ENCODE measurements at regions not wholly inside any gene's neighbourhood (a gene's known extent, or its start where the extent isn't known, plus 50 kb on each side); places are given as distances from the start of the nearest gene placed in this dataset.
"Not testable (repeated sequence)": the region's sequence is repeated elsewhere in the genome, so short reads cannot be mapped to it uniquely, and the experiment has no call there.

DNA sequence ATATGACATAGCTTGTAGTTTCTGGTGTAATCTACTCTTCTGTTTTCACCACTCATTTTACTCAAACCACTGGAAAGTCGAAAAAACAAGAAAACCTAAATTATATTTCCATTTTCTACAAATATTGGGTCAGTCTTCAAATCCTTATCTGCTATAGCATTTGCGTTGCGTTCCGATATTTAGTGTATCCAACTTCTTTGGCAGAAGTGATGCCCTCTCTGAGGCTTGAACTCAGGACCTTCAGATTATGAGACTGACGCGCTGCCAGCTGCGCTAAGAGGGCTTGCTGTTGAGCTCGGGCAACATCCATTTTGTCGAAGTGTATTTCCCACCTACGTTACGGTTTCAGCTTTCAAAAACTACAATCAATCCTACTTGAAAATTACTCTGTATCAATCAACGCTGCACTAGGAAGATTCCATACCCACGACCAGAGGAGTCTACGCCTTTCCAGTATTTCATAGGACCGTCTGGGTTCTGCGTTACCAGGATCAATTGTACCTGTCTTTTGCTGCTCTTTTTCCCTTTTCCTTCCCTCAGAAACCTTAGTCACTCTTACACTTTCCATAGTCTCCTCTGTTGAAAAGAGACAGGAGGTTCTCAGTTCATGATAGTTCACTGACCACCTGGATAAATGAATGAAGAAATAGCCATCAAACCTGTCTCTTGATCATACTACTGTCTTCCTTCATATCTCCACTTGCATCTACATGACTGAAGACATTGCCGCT is 140.5 kb upstream of the ZNF322 start:
- DNase-seq (ENCODE audit: low read depth) = not testable (repeated sequence)

DNA sequence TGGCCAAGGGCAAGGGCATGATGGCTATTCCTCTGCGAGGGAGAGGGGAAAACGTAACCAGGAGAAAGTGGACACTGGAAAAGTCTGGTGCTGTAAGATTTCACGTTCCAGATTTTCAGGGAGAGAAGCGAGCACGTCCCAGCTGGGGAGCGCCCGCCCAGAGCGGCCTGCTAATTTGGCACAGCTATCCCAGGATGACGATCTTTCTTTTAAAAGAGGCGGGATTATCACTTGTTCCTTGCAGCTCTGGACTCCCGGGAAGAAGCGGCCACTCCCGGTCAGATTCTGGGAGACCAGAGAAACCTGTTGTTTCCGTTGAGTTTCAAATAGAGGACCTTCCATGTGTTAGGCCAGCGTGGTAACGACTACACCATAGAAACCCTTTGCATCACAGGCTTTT is 144.2 kb upstream of the ZNF322 start:
- not testable (repeated sequence) for DNase-seq (ENCODE audit: low read depth)

DNA sequence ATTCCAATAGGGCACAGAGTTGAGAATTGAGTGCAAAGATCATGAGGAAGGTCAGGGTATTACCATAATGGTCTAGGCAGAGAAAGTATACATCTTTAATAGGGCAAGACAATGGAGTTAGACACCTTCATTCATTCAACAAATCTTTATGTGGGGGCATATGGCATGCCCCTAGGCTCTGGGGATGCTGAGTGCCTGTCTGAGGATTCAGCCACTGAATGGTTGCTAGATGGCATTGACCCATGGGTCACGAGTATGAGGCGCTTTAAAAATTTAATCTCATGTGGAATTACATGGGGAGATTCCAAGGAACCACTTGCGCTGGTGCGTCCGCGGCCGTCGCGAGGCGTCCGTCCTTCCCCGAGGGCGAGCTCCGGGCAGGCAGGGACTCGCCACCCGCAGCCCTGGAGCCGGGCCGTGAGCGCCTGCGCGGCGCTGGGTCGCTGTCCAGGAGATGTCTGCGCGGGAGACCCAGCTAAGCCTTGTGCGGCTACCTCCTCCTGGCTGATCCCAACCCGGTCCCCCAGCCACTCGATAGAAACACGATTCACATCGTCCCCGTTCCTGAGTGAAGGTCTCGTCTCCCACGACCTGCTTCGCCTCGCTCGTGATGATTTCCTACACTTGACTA is 152.1 kb upstream of the ZNF322 start:
- DNase-seq (ENCODE audit: low read depth) = not testable (repeated sequence)

- DNase-seq (ENCODE audit: low read depth) = not testable (repeated sequence)
Measured at GRCh38 chr6:26818640-26819225, 159.2 kb upstream of the ZNF322 start.

DNA sequence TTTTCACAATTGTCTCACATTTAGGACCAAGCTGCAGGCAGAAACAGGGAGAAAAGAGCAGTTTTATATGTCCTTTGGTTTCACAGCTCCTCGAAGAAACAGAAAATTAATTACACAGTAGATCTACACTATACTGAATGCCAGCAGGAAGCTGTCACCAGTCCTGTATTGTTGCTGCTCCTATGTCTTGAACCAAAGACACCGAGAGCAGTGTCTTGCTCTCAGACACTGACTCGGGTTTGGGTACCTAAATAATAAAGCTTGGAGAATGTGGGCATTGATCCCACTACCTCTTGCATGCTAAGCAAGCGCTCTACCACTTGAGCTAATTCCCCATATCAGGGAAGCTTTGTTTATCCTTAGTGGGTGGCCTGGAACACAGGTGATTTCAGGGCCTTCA is 168.4 kb upstream of the ZNF322 start:
- not testable (repeated sequence) for DNase-seq (ENCODE audit: low read depth)

DNA sequence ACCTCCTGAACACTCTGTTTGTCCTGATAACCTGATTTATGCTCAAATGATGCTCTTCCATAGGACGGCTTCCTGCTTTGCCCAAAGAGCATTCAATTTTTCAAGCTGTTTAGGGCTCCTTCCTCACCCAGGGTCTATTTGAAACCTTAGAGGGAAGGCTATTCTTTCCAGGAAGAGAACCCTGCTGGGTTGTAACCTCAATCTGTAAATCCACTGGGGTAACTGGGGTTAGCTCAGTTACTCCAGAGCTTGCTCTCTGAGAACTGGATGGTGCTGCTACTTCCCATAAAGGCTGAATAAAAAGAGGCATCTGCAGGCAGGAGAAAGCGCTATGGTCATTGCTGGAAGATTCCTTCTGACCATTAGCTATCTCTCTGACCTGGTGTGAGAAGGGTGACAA is 169.9 kb upstream of the ZNF322 start:
- DNase-seq (ENCODE audit: low read depth) = not testable (repeated sequence)

- peak; percentile 0 for DNase-seq (ENCODE audit: low read depth)
Measured at GRCh38 chr6:26830992-26831391, 171.4 kb upstream of the ZNF322 start.

GRCh38 chr6:26835707-26836106 is 176.2 kb upstream of the ZNF322 start:
- DNase-seq (ENCODE audit: low read depth) = not testable (repeated sequence)

DNA sequence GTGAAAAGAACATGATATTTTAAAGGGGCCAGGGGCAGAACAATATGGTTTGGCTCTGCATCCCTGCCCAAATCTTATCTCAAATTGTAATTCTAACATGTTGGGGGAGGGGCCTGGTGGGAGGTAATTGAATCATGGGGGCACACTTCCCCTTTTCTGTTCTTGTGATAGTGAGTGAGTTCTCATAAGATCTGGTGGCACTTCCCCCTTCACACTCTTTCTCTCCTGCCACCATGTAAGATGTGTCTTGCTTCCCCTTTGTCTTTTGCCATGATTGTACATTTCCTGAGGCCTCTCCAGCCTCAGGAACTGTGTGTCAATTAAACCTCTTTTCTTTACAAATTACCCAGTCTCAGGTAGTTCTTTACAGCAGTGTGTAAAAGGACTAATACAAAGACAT is 177.1 kb upstream of the ZNF322 start:
- not testable (repeated sequence) for DNase-seq (ENCODE audit: low read depth)

- DNase-seq (ENCODE audit: low read depth) = not testable (repeated sequence)
Measured at GRCh38 chr6:26844823-26845222, 185.3 kb upstream of the ZNF322 start.

GRCh38 chr6:26857289-26857688 is 197.7 kb upstream of the ZNF322 start:
- DNase-seq (ENCODE audit: low read depth) = not testable (repeated sequence)

GRCh38 chr6:26859067-26859770 is 199.7 kb upstream of the ZNF322 start:
- not testable (repeated sequence) for DNase-seq (ENCODE audit: low read depth)

DNA sequence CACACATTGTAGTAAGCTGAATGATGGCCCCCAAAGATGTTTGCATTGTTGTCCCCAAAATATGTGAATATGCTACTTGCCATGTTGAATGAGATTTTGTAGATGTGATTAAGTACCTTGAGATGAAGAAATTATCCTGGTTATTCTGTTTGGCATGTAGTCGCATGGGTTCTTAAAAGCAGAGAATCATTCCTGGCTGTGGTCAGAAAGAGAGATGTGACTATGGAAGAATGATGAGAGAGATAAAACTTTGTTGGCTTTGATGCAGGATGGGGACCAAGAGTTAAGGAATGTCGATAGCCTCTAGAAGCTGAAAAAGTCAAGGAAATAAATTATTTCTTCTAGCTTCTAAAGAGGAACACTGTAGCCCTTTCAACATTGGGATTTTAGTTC is 200.2 kb upstream of the ZNF322 start:
- DNase-seq (ENCODE audit: low read depth) = not testable (repeated sequence)

DNA sequence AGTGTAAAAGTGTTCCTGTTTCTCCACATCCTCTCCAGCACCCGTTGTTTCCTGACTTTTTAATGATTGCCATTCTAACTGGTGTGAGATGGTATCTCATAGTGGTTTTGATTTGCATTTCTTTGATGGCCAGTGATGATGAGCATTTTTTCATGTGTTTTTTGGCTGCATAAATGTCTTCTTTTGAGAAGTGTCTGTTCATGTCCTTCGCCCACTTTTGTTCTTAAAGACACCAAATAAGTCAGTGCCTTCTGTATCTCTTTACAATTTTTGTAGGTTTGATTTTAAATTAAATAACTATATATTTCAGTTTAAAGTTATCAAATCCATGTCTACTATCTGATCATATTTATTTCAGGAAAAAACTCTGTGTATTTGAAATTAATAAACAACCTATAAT is 202.4 kb upstream of the ZNF322 start:
- DNase-seq (ENCODE audit: low read depth) = not testable (repeated sequence)

DNA sequence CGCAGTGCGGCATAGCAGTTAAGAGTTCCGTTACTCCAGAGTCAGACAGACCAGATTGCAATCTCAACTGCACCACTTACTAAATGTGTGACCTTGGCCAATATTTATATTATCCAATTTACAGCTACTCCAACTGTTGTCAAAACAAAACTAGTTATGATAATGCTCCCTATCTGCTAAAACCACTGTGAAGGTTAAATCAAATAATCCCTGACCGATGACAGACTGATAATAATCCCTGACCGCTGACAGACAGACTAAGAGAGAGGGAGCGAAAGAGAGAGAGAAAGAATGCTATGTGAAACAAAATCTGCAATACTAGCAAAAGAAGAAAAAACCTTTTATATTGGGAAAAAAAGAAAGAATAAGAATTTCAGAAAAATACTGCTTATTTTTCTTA is 204.1 kb upstream of the ZNF322 start:
- not testable (repeated sequence) for DNase-seq (ENCODE audit: low read depth)

DNA sequence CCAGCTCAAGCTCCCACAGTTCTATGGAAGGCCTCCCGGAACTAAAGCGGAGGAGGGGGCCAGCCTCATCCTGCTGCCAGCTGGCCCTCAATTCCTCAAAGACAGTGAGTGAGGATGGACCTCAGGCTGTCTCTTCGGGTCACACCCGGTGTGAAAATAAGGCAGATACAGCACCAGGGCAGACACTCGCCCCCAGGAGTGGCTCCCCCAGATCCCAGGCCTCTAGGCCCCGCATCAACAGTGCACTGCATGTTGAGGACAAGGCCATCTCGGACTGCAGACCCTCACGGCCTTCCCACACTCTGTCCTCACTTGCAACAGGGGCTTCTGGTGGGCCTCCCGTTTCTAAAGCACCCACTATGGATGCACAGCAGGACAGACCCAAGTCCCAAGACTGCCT is 239.2 kb upstream of the ZNF322 start:
- not testable (repeated sequence) for DNase-seq (ENCODE audit: low read depth)

- not testable (repeated sequence) for DNase-seq (ENCODE audit: low read depth)
Measured at GRCh38 chr6:26924206-26924605, 264.7 kb upstream of the ZNF322 start.

DNA sequence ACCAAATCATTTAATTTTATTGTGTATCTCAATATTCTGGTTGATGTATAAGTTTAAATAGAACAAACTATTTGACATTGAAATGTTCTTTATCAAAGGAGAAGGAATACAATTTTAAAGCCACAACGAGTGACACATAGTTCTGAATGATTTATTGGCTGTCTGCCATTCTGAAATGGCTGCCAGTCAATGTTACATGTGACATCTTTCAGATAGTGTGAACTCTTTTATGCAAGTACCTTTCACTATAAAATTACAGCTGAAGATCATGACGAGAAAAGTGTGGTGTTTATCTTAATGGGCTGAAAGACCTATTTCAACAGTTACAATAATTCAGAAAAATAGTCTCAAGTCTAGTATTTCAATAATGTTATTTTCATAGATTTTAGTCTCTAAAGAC is 268.6 kb upstream of the ZNF322 start:
- not testable (repeated sequence) for DNase-seq (ENCODE audit: low read depth)

DNA sequence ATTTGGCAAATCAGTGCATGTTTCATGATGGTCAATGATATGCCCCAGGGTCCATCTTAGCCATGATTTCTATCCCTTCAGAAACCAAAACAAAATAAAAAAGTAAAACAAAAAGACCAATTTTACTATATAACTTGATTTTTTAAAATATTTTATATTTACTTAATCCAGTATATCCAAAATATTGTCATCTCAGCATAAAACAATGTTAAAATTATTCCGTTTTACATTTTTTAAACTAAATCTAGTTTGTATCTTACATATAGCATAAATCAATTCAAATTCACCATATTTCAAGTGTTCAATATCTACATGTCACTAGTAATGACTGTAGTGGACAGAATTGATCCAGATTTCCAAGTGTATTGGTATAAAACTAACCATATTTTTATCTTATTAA is 277.7 kb upstream of the ZNF322 start:
- not testable (repeated sequence) for DNase-seq (ENCODE audit: low read depth)

- not testable (repeated sequence) for DNase-seq (ENCODE audit: low read depth)
Measured at GRCh38 chr6:26951211-26951610, 291.7 kb upstream of the ZNF322 start.

DNA sequence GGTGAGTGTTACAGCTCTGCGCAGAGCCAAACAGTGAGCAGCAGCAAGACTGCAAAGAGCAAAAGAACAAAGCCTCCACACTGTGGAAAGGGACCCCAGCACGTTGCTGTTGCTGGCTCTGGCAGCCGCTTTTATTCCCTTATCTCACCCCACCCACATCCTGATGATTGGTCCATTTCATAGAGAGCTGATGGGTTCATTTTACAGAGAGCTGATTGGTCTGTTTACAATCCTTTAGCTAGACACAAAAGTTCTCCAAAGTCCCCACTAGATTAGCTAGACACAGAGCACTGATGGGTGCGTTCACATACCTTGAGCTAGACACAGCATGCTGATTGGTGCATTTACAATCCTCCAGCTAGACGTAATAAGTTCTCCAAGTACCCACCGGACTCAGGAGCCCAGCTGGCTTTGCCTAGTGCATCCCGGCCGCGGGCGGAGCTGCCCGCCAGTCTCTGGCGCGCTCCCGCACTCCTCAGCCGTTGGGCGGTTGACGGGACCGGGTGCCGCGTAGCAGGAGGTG is 291.4 kb upstream of the PRSS16 start:
- DNase-seq (ENCODE audit: low read depth) = peak; percentile 46

GRCh38 chr6:26956601-26957184 is 290.8 kb upstream of the PRSS16 start:
- peak; percentile 53 for DNase-seq (ENCODE audit: low read depth)

Data from fibroblast of gingiva (primary cell).